ENCODE measurements at regions not wholly inside any gene's neighbourhood (a gene's known extent, or its start where the extent isn't known, plus 50 kb on each side); places are given as distances from the start of the nearest gene placed in this dataset.

DNA sequence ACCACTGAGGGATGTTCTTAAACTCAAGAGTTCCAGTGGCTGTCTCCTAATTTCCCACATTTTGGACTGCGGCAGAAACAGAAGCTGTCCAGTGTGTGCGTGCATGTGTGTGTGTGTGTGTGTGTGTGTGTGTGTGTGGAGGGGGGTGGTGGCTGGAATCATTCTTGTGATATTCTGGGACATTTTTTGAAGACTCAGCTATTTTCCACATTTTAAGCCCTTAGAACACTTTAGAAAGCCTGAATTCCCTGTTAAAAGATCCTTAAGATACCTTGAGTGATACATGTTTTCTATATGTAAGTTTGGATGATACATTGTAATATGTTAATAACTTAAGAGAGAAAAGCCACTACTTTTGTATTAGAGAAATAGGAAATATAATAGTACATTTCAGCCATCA, 636.4 kb downstream of the PLPP3 start:
- ChIA-PET CTCF (ENCODE audit: low intra/inter-chr PET ratio, low total read pairs) (no interaction called here), POLR2A (no interaction called here)
- no TSS peak for BruUV-seq (replicated peaks)
- H3K9ac ChIP-seq (ENCODE audit: insufficient read depth, low read depth, low read length) = no peak overlapping the region
- no peaks in the 10 kb centered on the region for H3K79me2 ChIP-seq (ENCODE audit: insufficient read depth, low read length)
- H2AFZ ChIP-seq (ENCODE audit: low read length) = no peak overlapping the region
- H3K4me1 ChIP-seq (ENCODE audit: insufficient read depth, low read length) = no peaks in the 10 kb centered on the region
- H3K36me3 ChIP-seq (replicated peaks in 1 of 2; ENCODE audit: control insufficient read depth in 1 of 2, insufficient read depth in 2 of 2, low read length in 2 of 2) = no peaks in the 10 kb centered on the region
- ATAC-seq (no peak), FAIRE-seq (no peak), DNase-seq (ENCODE audit: low spot score) (no peak)
- in situ Hi-C loops (cut with HindIII; ENCODE audit: extremely low pct_ligation_motif_present, low pct_unique_long_range_greater_than_20kb) = no loop called here
- 51% methylated on average over 2 of the region's 2 CpGs for WGBS (ENCODE audit: low lambda C conversion rate)
- no peak overlapping the region for H3K4me2 ChIP-seq (ENCODE audit: low read depth, low read length)
- H3K27ac ChIP-seq (ENCODE audit: extremely low read length, insufficient read depth, low read length) = no peak overlapping the region
- no peaks in the 10 kb centered on the region for H4K20me1 ChIP-seq (ENCODE audit: insufficient read depth, low read length)
- H3K27me3 ChIP-seq (ENCODE audit: control insufficient read depth in 1 of 2, insufficient read depth in 2 of 2, low read length in 2 of 2) = no peaks in the 10 kb centered on the region; a peak in 1 of 5 replicates
- H3K9me3 ChIP-seq (ENCODE audit: low read length) = no peaks in the 10 kb centered on the region
- no peak overlapping the region for H3K4me3 ChIP-seq (replicated peaks in 1 of 3; ENCODE audit: insufficient read depth in 1 of 3, low read depth in 2 of 3, low read length in 3 of 3)
- TF ChIP-seq MAFK (conservative IDR thresholded peaks at IDR 0.05 in 1 of 2, IDR thresholded peaks at IDR 0.05 in 1 of 2; ENCODE audit: low read length in 2 of 2) = peak; percentile 58 to 70
- no peak for TF ChIP-seq GPN1 (CRISPR knock-in tag; IDR thresholded peaks at IDR 0.05; ENCODE audit: borderline replicate concordance)
- TF ChIP-seq MAFF (IDR thresholded peaks at IDR 0.05; ENCODE audit: low read depth, low read length) = peak; percentile 56
- intact Hi-C loops (cut with micrococcal nuclease; ENCODE audit: unreplicated experiment) = no loop called here

GRCh38 chr1:55939866-55940265, 639.5 kb downstream of the PLPP3 start:
- Histone ChIP-seq H3K27me3 (ENCODE audit: control insufficient read depth in 1 of 2, insufficient read depth in 2 of 2, low read length in 2 of 2) (no peaks in the 10 kb centered on the region; a peak in 1 of 5 replicates), H3K36me3 (replicated peaks in 1 of 2; ENCODE audit: control insufficient read depth in 1 of 2, insufficient read depth in 2 of 2, low read length in 2 of 2) (no peaks in the 10 kb centered on the region), H3K9ac (ENCODE audit: insufficient read depth, low read depth, low read length) (no peak overlapping the region), H3K79me2 (ENCODE audit: insufficient read depth, low read length) (no peaks in the 10 kb centered on the region), H3K27ac (ENCODE audit: extremely low read length, insufficient read depth, low read length) (no peak overlapping the region), H2AFZ (ENCODE audit: low read length) (no peak overlapping the region), H3K9me3 (ENCODE audit: low read length) (no peaks in the 10 kb centered on the region), H3K4me1 (ENCODE audit: insufficient read depth, low read length) (no peaks in the 10 kb centered on the region), H4K20me1 (ENCODE audit: insufficient read depth, low read length) (no peaks in the 10 kb centered on the region), H3K4me3 (replicated peaks in 1 of 3; ENCODE audit: insufficient read depth in 1 of 3, low read depth in 2 of 3, low read length in 3 of 3) (no peak overlapping the region), H3K4me2 (ENCODE audit: low read depth, low read length) (no peak overlapping the region)
- BruUV-seq (replicated peaks) = no TSS peak
- ChIA-PET POLR2A (no interaction called here), CTCF (ENCODE audit: low intra/inter-chr PET ratio, low total read pairs) (no interaction called here)
- intact Hi-C loops (cut with micrococcal nuclease; ENCODE audit: unreplicated experiment) = no loop called here
- no peak for FAIRE-seq
- in situ Hi-C loops (cut with HindIII; ENCODE audit: extremely low pct_ligation_motif_present, low pct_unique_long_range_greater_than_20kb) = no loop called here
- TF ChIP-seq CBX2 (IDR thresholded peaks at IDR 0.05; ENCODE audit: low read depth, low read length) (no peak), CBX2 (CRISPR knock-in tag; IDR thresholded peaks at IDR 0.05; ENCODE audit: low read depth) (no peak), ZNF550 (CRISPR knock-in tag; IDR thresholded peaks at IDR 0.05; ENCODE audit: borderline replicate concordance) (no peak), NR2C2 (CRISPR knock-in tag; IDR thresholded peaks at IDR 0.05; ENCODE audit: borderline replicate concordance) (no peak), ZFY (CRISPR knock-in tag; IDR thresholded peaks at IDR 0.05) (no peak), ZNF296 (CRISPR knock-in tag; conservative IDR thresholded peaks at IDR 0.05) (no peak), HMG20A (CRISPR knock-in tag; IDR thresholded peaks at IDR 0.05; ENCODE audit: borderline replicate concordance) (no peak), KDM6A (CRISPR knock-in tag; IDR thresholded peaks at IDR 0.05; ENCODE audit: low read depth) (no peak)
- TF ChIP-seq, protein P1, sequence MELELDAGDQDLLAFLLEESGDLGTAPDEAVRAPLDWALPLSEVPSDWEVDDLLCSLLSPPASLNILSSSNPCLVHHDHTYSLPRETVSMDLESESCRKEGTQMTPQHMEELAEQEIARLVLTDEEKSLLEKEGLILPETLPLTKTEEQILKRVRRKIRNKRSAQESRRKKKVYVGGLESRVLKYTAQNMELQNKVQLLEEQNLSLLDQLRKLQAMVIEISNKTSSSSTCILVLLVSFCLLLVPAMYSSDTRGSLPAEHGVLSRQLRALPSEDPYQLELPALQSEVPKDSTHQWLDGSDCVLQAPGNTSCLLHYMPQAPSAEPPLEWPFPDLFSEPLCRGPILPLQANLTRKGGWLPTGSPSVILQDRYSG (CRISPR knock-in tag; IDR thresholded peaks at IDR 0.05) = no peak
- 4% methylated on average over 1 of the region's 1 CpG for WGBS (ENCODE audit: low lambda C conversion rate)
- no peak for ATAC-seq
- DNase-seq (ENCODE audit: low spot score) = no peak
